ENCODE measurements at regions not wholly inside any gene's neighbourhood (a gene's known extent, or its start where the extent isn't known, plus 50 kb on each side); places are given as distances from the start of the nearest gene placed in this dataset.
"Not testable (repeated sequence)": the region's sequence is repeated elsewhere in the genome, so short reads cannot be mapped to it uniquely, and the experiment has no call there.

- ATAC-seq (no peak), DNase-seq (ENCODE audit: low spot score) (no peak)
- TF ChIP-seq ETV6 (CRISPR knock-in tag; IDR thresholded peaks at IDR 0.05) (no peak), ZMAT4 (CRISPR knock-in tag; IDR thresholded peaks at IDR 0.05) (no peak), MAX (CRISPR knock-in tag; IDR thresholded peaks at IDR 0.05) (no peak), ZNF416 (CRISPR knock-in tag; IDR thresholded peaks at IDR 0.05) (no peak), AR (CRISPR knock-in tag; IDR thresholded peaks at IDR 0.05) (no peak), ZBTB43 (CRISPR knock-in tag; IDR thresholded peaks at IDR 0.05) (no peak), ZNF232 (CRISPR knock-in tag; IDR thresholded peaks at IDR 0.05) (no peak), ZNF317 (CRISPR knock-in tag; IDR thresholded peaks at IDR 0.05; ENCODE audit: borderline replicate concordance, low read depth) (no peak), FOXP1 (CRISPR knock-in tag; IDR thresholded peaks at IDR 0.05; ENCODE audit: borderline replicate concordance) (no peak), NR3C1 (CRISPR knock-in tag; conservative IDR thresholded peaks at IDR 0.05; ENCODE audit: low read depth) (no peak), CTCF (IDR thresholded peaks at IDR 0.05) (no peak), E2F1 (CRISPR knock-in tag; IDR thresholded peaks at IDR 0.05) (no peak), RELA (CRISPR knock-in tag; IDR thresholded peaks at IDR 0.05; ENCODE audit: borderline replicate concordance) (no peak), GABPB1 (CRISPR knock-in tag; IDR thresholded peaks at IDR 0.05) (no peak), ATF3 (CRISPR knock-in tag; conservative IDR thresholded peaks at IDR 0.05) (no peak), IRF1 (CRISPR knock-in tag; IDR thresholded peaks at IDR 0.05) (no peak), ZNF263 (CRISPR knock-in tag; IDR thresholded peaks at IDR 0.05; ENCODE audit: low read depth) (no peak), NFE2L1 (CRISPR knock-in tag; IDR thresholded peaks at IDR 0.05) (no peak), USF2 (CRISPR knock-in tag; IDR thresholded peaks at IDR 0.05) (no peak), FOXK1 (CRISPR knock-in tag; IDR thresholded peaks at IDR 0.05) (no peak)
- H3K4me1 Mint-ChIP-seq, result 0 out of 2 replicates have a peak, but pooled peaks cover 3% of the 10 kb centered on the region
- POLR2A ChIA-PET, result no interaction called here
- H3K4me3 Mint-ChIP-seq, result no peak overlapping the region
- H3K36me3 Mint-ChIP-seq, result no peaks in the 10 kb centered on the region
- CTCF ChIA-PET, result interaction anchor here (0.7 to 1.4 kb wide), 2 partner anchors 179 to 376 kb away, joined by 3 to 4 read pairs; no protein-coding TSS in a partner anchor
- peaks cover 21% of the 10 kb centered on the region for H3K9me3 Mint-ChIP-seq
- H3K27me3 Mint-ChIP-seq (ENCODE audit: low read depth), result no peaks in the 10 kb centered on the region
- H3K27ac Mint-ChIP-seq, result no peak overlapping the region
These were observed 93.2 kb upstream of the CAB39 start for GRCh38 chr2:230619491-230619890.

GRCh38 chr2:230625220-230625619 is 87.4 kb upstream of the CAB39 start:
- ATAC-seq; H3K36me3 Mint-ChIP-seq; H3K4me3 Mint-ChIP-seq; POLR2A ChIA-PET; DNase-seq (ENCODE audit: low spot score); H3K4me1 Mint-ChIP-seq; H3K27ac Mint-ChIP-seq; CTCF ChIA-PET; H3K27me3 Mint-ChIP-seq (ENCODE audit: low read depth): not testable (repeated sequence)
- H3K9me3 Mint-ChIP-seq, result peaks cover 25% of the 10 kb centered on the region

GRCh38 chr2:230627091-230627490 is 85.6 kb upstream of the CAB39 start:
- H3K4me3 Mint-ChIP-seq; H3K27me3 Mint-ChIP-seq (ENCODE audit: low read depth); H3K36me3 Mint-ChIP-seq; ATAC-seq; H3K27ac Mint-ChIP-seq; H3K4me1 Mint-ChIP-seq; CTCF ChIA-PET; DNase-seq (ENCODE audit: low spot score): not testable (repeated sequence)
- POLR2A ChIA-PET, result interaction anchor here (0.7 kb wide), 1 partner anchor 140 kb away, joined by 3 read pairs; no protein-coding TSS in a partner anchor
- peaks cover 13% of the 10 kb centered on the region for H3K9me3 Mint-ChIP-seq
